Fibroblast of pulmonary artery (primary cell): ENCODE measurements at regions not wholly inside any gene's neighbourhood (a gene's known extent, or its start where the extent isn't known, plus 50 kb on each side); places are given as distances from the start of the nearest gene placed in this dataset.
A peak's percentile ranks its signal among the peaks of the same experiment; 100 is the strongest.
"Not testable (repeated sequence)": the region's sequence is repeated elsewhere in the genome, so short reads cannot be mapped to it uniquely, and the experiment has no call there.

ENCODE experiments used
- DNase-seq: peaks from one replicate; pipeline ENCODE4 v3.0.0-alpha.2; 2010; ENCODE audit warnings: low read depth
- H3K4me3 ChIP-seq: replicated peaks from 2 replicates; pipeline ENCODE4 v1.5.1; 2011; ENCODE audit warnings: low read depth, mild to moderate bottlenecking, control low read depth, low read length, moderate library complexity
- TF ChIP-seq, protein P1 (sequence below): IDR thresholded peaks from 2 replicates; pipeline ENCODE4 v1.5.1; 2011; ENCODE audit warnings: mild to moderate bottlenecking, control low read depth, low read length, inconsistent platforms; ENCODE audit errors: missing control alignments

- no peak for DNase-seq
- H3K4me3 ChIP-seq, result no peak overlapping the region
- TF ChIP-seq, protein P1, sequence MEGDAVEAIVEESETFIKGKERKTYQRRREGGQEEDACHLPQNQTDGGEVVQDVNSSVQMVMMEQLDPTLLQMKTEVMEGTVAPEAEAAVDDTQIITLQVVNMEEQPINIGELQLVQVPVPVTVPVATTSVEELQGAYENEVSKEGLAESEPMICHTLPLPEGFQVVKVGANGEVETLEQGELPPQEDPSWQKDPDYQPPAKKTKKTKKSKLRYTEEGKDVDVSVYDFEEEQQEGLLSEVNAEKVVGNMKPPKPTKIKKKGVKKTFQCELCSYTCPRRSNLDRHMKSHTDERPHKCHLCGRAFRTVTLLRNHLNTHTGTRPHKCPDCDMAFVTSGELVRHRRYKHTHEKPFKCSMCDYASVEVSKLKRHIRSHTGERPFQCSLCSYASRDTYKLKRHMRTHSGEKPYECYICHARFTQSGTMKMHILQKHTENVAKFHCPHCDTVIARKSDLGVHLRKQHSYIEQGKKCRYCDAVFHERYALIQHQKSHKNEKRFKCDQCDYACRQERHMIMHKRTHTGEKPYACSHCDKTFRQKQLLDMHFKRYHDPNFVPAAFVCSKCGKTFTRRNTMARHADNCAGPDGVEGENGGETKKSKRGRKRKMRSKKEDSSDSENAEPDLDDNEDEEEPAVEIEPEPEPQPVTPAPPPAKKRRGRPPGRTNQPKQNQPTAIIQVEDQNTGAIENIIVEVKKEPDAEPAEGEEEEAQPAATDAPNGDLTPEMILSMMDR, result no peak
Observed at GRCh38 chr5:99187611-99188010, 258.8 kb upstream of the CHD1 start.

DNA sequence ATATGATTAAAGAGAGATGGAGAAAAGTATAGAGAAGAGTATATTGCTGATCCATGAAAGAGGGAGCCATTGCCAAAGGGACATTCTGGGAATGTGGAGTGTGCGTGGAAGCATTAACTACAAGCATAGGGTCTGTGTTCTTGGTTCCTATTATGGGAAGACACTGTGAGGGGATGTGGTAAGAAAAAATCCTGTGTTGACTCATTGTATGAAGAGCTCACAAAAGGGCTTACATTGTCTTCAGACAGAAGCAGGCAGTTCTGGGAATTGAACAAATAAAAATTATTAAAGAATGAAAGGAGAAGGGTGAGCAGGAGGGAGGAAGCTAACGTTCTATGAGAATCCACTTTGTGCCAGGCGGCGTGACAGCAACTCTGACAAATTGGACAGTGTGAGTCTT, 250.4 kb upstream of the CHD1 start:
- H3K4me3 ChIP-seq, result no peak overlapping the region
- TF ChIP-seq, protein P1, result no peak
- no peak for DNase-seq

GRCh38 chr5:99177796-99178195, 249.0 kb upstream of the CHD1 start:
- no peak for DNase-seq
- H3K4me3 ChIP-seq, result no peak overlapping the region
- TF ChIP-seq, protein P1, result no peak

- H3K4me3 ChIP-seq, result no peak overlapping the region
- TF ChIP-seq, protein P1, result no peak
- no peak for DNase-seq
Observed at GRCh38 chr5:99176186-99176585, 247.4 kb upstream of the CHD1 start.

- H3K4me3 ChIP-seq, result no peak overlapping the region
- TF ChIP-seq, protein P1, result peak; percentile 24
- peak; percentile 23 for DNase-seq
Observed at GRCh38 chr5:99169309-99169708, 240.5 kb upstream of the CHD1 start.

GRCh38 chr5:99161538-99161937, 232.7 kb upstream of the CHD1 start:
- H3K4me3 ChIP-seq, DNase-seq: not testable (repeated sequence)

- TF ChIP-seq, protein P1, result no peak
- DNase-seq, result no peak
- H3K4me3 ChIP-seq, result no peak overlapping the region
Observed at GRCh38 chr5:99156688-99157087, 227.9 kb upstream of the CHD1 start.

DNA sequence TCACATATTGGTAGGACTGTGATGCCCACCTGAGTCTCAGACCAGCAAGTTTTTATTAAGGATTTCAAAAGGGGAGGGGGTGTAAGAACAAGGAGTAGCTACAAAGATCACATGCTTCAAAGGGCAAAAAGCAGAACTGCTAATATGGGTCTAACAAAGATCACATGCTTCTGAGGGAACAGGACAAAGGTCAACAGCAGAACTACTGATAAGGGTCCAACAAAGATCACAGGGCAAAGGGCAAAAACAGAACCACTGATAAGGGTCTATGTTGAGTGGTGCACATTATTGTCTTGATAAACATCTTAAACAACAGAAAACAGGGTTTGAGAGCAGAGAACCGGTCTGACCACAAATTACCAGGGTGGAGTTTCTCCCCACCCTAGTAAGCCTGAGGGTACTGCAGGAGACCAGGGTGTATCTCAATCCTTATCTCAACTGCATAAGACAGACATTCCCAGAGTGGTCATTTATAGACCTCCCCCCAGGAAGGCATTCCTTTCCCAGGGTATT, 214.5 kb upstream of the CHD1 start:
- DNase-seq, H3K4me3 ChIP-seq: not testable (repeated sequence)
